B cell (primary cell): ENCODE measurements at regions not wholly inside any gene's neighbourhood (a gene's known extent, or its start where the extent isn't known, plus 50 kb on each side); places are given as distances from the start of the nearest gene placed in this dataset.

Experiments used
- CTCF ChIP-seq: fragments of 200-600 bp; IDR thresholded peaks from one replicate; pipeline ENCODE4 v1.8.0; 2022; ENCODE audit warnings: antibody characterized with exemption, mild to moderate bottlenecking
- EZH2 ChIP-seq: IDR thresholded peaks from 2 replicates; pipeline ENCODE4 v1.6.1; 2012; ENCODE audit warnings: borderline replicate concordance, low read depth, mild to moderate bottlenecking, moderate library complexity, low read length; ENCODE audit not compliant: insufficient read depth, poor library complexity, severe bottlenecking

- TF ChIP-seq CTCF (no peak), EZH2 (no peak)
Observed at GRCh38 chr4:33262824-33263223, 2542.7 kb downstream of the PCDH7 start.
